ENCODE measurements at regions not wholly inside any gene's neighbourhood (a gene's known extent, or its start where the extent isn't known, plus 50 kb on each side); places are given as distances from the start of the nearest gene placed in this dataset.
"Not testable (repeated sequence)": the region's sequence is repeated elsewhere in the genome, so short reads cannot be mapped to it uniquely, and the experiment has no call there.

DNA sequence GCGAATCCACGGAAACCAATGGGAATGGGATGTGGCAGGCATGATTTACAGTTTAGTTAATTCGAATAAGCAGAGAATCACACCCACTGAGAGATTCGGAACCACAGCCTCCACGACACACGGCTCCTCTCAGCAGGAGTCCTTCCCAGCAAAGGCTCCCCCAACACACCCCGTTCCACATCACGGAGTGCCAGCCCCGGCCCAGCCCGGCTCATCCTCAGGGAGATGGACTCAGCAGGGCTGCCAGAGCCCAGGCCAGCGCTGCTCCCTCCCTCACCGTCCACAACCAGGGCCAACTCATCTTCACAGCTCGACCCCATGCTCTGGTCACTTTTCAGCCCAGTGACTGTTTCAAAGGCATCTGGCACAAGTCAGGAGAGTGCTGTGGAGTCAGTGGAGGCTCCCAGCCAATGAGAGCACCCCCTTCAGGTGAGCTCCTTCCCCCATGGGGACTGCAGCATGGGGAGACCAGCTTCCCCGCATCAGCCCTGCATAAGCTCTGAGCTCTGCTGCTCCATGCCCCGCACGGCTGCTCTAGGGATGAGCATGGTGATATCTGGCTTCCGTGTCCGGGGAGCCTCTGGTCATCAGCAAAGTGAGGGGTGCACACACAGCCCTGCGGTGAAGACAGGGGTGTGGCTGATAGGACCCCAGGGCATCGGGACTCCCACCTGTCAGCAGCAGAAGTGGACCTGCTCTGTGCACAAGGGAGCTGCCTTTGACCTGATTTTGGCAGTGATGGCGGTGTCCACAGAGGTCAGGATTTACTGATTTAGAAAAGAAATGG, 238.8 kb upstream of the SFSWAP start:
- Histone ChIP-seq H3K4me1 (no peaks in the 10 kb centered on the region), H3K36me3 (no peaks in the 10 kb centered on the region), H3K27ac (no peak overlapping the region), H3K4me3 (no peak overlapping the region), H3K9me3 (no peaks in the 10 kb centered on the region), H3K27me3 (no peaks in the 10 kb centered on the region)
- TF ChIP-seq, protein P1, sequence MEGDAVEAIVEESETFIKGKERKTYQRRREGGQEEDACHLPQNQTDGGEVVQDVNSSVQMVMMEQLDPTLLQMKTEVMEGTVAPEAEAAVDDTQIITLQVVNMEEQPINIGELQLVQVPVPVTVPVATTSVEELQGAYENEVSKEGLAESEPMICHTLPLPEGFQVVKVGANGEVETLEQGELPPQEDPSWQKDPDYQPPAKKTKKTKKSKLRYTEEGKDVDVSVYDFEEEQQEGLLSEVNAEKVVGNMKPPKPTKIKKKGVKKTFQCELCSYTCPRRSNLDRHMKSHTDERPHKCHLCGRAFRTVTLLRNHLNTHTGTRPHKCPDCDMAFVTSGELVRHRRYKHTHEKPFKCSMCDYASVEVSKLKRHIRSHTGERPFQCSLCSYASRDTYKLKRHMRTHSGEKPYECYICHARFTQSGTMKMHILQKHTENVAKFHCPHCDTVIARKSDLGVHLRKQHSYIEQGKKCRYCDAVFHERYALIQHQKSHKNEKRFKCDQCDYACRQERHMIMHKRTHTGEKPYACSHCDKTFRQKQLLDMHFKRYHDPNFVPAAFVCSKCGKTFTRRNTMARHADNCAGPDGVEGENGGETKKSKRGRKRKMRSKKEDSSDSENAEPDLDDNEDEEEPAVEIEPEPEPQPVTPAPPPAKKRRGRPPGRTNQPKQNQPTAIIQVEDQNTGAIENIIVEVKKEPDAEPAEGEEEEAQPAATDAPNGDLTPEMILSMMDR (IDR thresholded peaks at IDR 0.05): no peak
- DNase-seq (ENCODE audit: low spot score in 2 of 2): no peak
- intact Hi-C loops (cut with DNase I): no loop called here

GRCh38 chr12:131473261-131473660, 237.6 kb upstream of the SFSWAP start:
- no peaks in the 10 kb centered on the region for H3K9me3 ChIP-seq
- H3K4me1 ChIP-seq: no peaks in the 10 kb centered on the region
- TF ChIP-seq, protein P1 (IDR thresholded peaks at IDR 0.05): no peak
- intact Hi-C loops (cut with DNase I): no loop called here
- DNase-seq (ENCODE audit: low spot score in 2 of 2): no peak
- H3K27me3 ChIP-seq: no peaks in the 10 kb centered on the region
- no peak overlapping the region for H3K4me3 ChIP-seq
- no peak overlapping the region for H3K27ac ChIP-seq
- H3K36me3 ChIP-seq: no peaks in the 10 kb centered on the region

DNA sequence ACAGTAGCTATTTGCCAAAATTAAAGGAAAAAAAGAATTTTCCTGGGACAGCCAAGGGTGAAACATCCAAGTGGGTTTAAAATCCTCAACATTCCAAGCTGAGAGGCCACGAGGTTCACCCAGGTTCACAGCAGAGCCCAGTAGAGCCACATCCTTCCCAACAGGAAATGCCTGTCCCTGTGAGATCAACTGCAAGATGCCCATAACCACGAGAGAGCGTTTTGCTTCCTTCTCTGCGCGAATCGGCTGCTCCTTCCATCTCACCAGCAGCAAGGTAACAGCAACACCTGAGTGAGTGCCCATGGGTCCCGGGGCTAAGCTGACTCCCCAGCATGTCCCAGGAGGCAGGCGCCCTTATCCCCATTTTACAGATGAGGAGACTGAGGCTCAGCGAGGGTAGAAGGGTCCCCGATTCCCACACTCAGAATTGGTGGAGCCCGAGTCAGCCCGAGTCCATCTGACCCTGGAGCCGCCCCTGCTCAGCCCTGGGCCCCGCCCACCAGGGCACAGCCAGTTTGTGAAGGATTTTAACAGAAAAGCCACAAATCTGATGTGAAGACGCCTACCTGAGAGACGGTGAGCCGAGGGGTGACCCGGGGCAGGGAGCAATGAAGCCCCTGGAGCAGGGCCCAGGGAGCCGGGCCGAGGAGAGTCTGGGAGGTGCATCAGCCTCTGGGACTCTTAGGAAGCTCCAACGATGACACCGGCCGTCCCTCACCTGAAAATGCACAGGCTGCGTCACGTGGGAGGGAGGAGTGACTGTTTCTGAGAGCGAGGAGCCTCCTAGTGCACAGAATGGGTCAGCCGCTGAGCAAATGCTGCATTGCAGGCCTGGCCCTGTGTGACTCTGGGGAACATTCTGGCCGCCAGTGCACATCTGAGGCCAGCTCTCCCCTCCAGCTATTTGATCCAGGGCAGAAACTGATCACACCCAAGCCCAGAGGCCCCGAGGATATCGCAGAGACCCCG, 236.9 kb upstream of the SFSWAP start:
- Histone ChIP-seq H3K4me3 (no peak overlapping the region), H3K27me3 (no peaks in the 10 kb centered on the region), H3K9me3 (no peaks in the 10 kb centered on the region), H3K36me3 (no peaks in the 10 kb centered on the region), H3K27ac (no peak overlapping the region), H3K4me1 (no peaks in the 10 kb centered on the region)
- intact Hi-C loops (cut with DNase I): no loop called here
- DNase-seq (ENCODE audit: low spot score in 2 of 2): no peak
- TF ChIP-seq, protein P1 (IDR thresholded peaks at IDR 0.05): no peak

GRCh38 chr12:131475012-131475411, 235.9 kb upstream of the SFSWAP start:
- H3K4me3 ChIP-seq; H3K9me3 ChIP-seq; H3K4me1 ChIP-seq; DNase-seq (ENCODE audit: low spot score in 2 of 2); H3K36me3 ChIP-seq; intact Hi-C loops (cut with DNase I); H3K27me3 ChIP-seq; H3K27ac ChIP-seq: not testable (repeated sequence)

- Histone ChIP-seq H3K4me3 (no peak overlapping the region), H3K4me1 (no peaks in the 10 kb centered on the region), H3K27ac (no peak overlapping the region), H3K27me3 (no peaks in the 10 kb centered on the region), H3K36me3 (no peaks in the 10 kb centered on the region), H3K9me3 (no peaks in the 10 kb centered on the region)
- intact Hi-C loops (cut with DNase I): no loop called here
- DNase-seq (ENCODE audit: low spot score in 2 of 2): no peak
- TF ChIP-seq, protein P1 (IDR thresholded peaks at IDR 0.05): no peak
Observed at GRCh38 chr12:131477613-131478012, 233.3 kb upstream of the SFSWAP start.

DNA sequence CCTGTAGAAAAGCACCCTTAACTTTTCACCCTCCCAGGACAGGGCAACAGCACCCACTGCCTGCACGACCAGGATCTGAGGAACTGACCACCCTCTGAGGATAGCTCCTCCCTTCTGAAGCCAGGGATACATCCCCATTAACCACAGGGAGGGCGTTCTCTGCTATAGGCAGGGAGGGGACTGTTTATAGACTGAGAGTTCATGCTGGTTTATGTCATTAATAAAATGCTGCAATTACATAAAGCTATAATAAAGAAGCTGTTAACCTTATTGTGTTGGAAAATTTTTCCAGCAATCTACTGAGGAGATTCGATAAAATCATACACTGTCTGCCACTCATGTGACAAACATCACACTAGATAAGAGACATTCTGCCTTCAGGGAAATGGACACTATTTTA, 232.4 kb upstream of the SFSWAP start:
- Histone ChIP-seq H3K9me3 (no peaks in the 10 kb centered on the region), H3K4me1 (no peaks in the 10 kb centered on the region), H3K27me3 (no peaks in the 10 kb centered on the region), H3K27ac (no peak overlapping the region), H3K4me3 (no peak overlapping the region), H3K36me3 (no peaks in the 10 kb centered on the region)
- DNase-seq (ENCODE audit: low spot score in 2 of 2): no peak
- intact Hi-C loops (cut with DNase I): no loop called here
- TF ChIP-seq, protein P1 (IDR thresholded peaks at IDR 0.05): no peak

Measured in ascending aorta (tissue), 2 donors.